HFFc6 (cell line): ENCODE measurements at regions not wholly inside any gene's neighbourhood (a gene's known extent, or its start where the extent isn't known, plus 50 kb on each side); places are given as distances from the start of the nearest gene placed in this dataset.

Experiments
- DNase-seq: peaks from one replicate; pipeline ENCODE4 v3.0.0-alpha.2; 2018
- H3K27ac Mint-ChIP-seq: 2 replicates; pipeline ENCODE4 v1.8.0; 2020; ENCODE audit warnings: mild to moderate bottlenecking, mixed read lengths
- H3K27me3 Mint-ChIP-seq: 2 replicates; pipeline ENCODE4 v1.8.0; 2021; ENCODE audit warnings: mild to moderate bottlenecking, moderate library complexity, mixed read lengths; ENCODE audit not compliant: insufficient read depth
- H3K36me3 Mint-ChIP-seq: 2 replicates; pipeline ENCODE4 v1.8.0; 2021; ENCODE audit warnings: low read depth, mixed read lengths
- H3K4me1 Mint-ChIP-seq: 2 replicates; pipeline ENCODE4 v1.8.0; 2020; ENCODE audit warnings: low read depth, mixed read lengths
- H3K4me3 Mint-ChIP-seq: 2 replicates; pipeline ENCODE4 v1.8.0; 2020; ENCODE audit warnings: mild to moderate bottlenecking, moderate library complexity, mixed read lengths
- H3K9me3 Mint-ChIP-seq: 2 replicates; pipeline ENCODE4 v1.8.0; 2020; ENCODE audit warnings: mild to moderate bottlenecking, mixed read lengths
- TF ChIP-seq, protein P1 (sequence below): fragments of 200-600 bp; sonication (generic); IDR thresholded peaks from 2 replicates; pipeline ENCODE4 v1.5.0; 2021; ENCODE audit warnings: antibody characterized with exemption, mild to moderate bottlenecking

DNA sequence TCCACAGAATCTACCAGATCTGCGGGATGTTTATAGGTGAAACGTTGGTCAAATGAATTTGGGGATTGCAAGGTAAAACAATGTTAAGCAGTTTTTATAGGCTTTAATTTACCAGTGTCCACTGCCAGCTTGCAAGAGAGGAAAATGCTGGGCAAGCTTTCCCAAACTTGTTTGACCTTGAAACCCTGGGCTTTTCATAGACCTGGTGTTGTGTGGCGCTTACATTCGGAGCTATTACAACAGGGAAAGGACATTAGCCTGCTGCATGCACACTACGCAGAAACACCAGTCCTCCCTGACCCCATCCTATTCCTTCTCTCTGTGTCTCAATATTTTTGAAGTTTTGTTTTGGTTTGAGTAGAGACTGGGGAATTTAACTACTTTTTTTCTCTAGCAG is 59.6 kb upstream of the AGPS start:
- Mint-ChIP-seq H3K36me3 (no peaks in the 10 kb centered on the region), H3K4me1 (peaks cover 58% of the 10 kb centered on the region), H3K27me3 (no peaks in the 10 kb centered on the region), H3K9me3 (no peaks in the 10 kb centered on the region), H3K4me3 (no peak overlapping the region), H3K27ac (peak overlapping the region; percentile 90)
- DNase-seq = no peak
- TF ChIP-seq, protein P1, sequence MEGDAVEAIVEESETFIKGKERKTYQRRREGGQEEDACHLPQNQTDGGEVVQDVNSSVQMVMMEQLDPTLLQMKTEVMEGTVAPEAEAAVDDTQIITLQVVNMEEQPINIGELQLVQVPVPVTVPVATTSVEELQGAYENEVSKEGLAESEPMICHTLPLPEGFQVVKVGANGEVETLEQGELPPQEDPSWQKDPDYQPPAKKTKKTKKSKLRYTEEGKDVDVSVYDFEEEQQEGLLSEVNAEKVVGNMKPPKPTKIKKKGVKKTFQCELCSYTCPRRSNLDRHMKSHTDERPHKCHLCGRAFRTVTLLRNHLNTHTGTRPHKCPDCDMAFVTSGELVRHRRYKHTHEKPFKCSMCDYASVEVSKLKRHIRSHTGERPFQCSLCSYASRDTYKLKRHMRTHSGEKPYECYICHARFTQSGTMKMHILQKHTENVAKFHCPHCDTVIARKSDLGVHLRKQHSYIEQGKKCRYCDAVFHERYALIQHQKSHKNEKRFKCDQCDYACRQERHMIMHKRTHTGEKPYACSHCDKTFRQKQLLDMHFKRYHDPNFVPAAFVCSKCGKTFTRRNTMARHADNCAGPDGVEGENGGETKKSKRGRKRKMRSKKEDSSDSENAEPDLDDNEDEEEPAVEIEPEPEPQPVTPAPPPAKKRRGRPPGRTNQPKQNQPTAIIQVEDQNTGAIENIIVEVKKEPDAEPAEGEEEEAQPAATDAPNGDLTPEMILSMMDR = no peak

- peak; percentile 53 for DNase-seq
- no peak overlapping the region for H3K27ac Mint-ChIP-seq
- no peak overlapping the region for H3K4me3 Mint-ChIP-seq
- H3K27me3 Mint-ChIP-seq = no peaks in the 10 kb centered on the region; the same call in 1 of the 2 replicates
- no peaks in the 10 kb centered on the region for H3K9me3 Mint-ChIP-seq
- H3K4me1 Mint-ChIP-seq = peaks cover 63% of the 10 kb centered on the region
- TF ChIP-seq, protein P1 = peak; percentile 99
- H3K36me3 Mint-ChIP-seq = no peaks in the 10 kb centered on the region
Observed at GRCh38 chr2:177334940-177335543, 57.5 kb upstream of the AGPS start.

- TF ChIP-seq, protein P1 = no peak
- Mint-ChIP-seq H3K27ac (peak overlapping the region; percentile 62; the same call in 1 of the 2 replicates), H3K27me3 (no peaks in the 10 kb centered on the region; the same call in 1 of the 2 replicates), H3K36me3 (no peaks in the 10 kb centered on the region), H3K4me3 (no peak overlapping the region), H3K9me3 (no peaks in the 10 kb centered on the region), H3K4me1 (peaks cover 66% of the 10 kb centered on the region)
- DNase-seq = no peak
Observed at GRCh38 chr2:177335917-177336450, 56.6 kb upstream of the AGPS start.

- H3K9me3 Mint-ChIP-seq = no peaks in the 10 kb centered on the region
- no peaks in the 10 kb centered on the region for H3K36me3 Mint-ChIP-seq
- no peak overlapping the region for H3K4me3 Mint-ChIP-seq
- TF ChIP-seq, protein P1 = no peak
- peak overlapping the region; percentile 65 for H3K27ac Mint-ChIP-seq
- H3K27me3 Mint-ChIP-seq = no peaks in the 10 kb centered on the region; the same call in 1 of the 2 replicates
- peaks cover 47% of the 10 kb centered on the region for H3K4me1 Mint-ChIP-seq
- peak; percentile 59 for DNase-seq
Observed at GRCh38 chr2:177338177-177338721, 54.3 kb upstream of the AGPS start.

DNA sequence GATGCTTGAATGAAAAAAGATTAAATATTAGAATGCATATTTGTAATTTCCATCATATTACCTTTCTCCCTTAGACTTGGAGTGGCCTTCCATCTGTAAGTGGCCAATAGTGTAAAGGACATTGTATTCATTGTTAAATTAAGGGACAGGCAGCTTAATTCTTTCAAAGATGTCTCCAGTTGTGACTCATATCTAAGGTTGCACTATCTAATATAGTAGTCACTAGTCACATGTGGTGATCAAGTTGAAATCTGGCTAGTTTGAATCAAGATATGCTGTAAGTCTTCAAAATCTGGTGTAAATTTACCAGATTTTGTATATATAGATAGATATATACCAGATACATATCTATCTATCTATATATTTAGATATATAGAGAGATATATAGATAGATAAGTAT is 52.4 kb upstream of the AGPS start:
- TF ChIP-seq, protein P1 = no peak
- no peak overlapping the region for H3K27ac Mint-ChIP-seq
- H3K4me1 Mint-ChIP-seq = peaks cover 40% of the 10 kb centered on the region
- peak; percentile 25 for DNase-seq
- no peaks in the 10 kb centered on the region for H3K36me3 Mint-ChIP-seq
- no peaks in the 10 kb centered on the region for H3K9me3 Mint-ChIP-seq
- no peak overlapping the region for H3K4me3 Mint-ChIP-seq
- H3K27me3 Mint-ChIP-seq = no peaks in the 10 kb centered on the region; the same call in 1 of the 2 replicates
